ENCODE measurements at regions not wholly inside any gene's neighbourhood (a gene's known extent, or its start where the extent isn't known, plus 50 kb on each side); places are given as distances from the start of the nearest gene placed in this dataset.

- BruUV-seq (replicated peaks): no TSS peak
- TF ChIP-seq CTCF (IDR thresholded peaks at IDR 0.05): no peak
- no peak for TF ChIP-seq SIN3A (IDR thresholded peaks at IDR 0.05; ENCODE audit: borderline replicate concordance, insufficient read depth, low read depth, low read length)
- no peak for TF ChIP-seq REST (IDR thresholded peaks at IDR 0.05; ENCODE audit: insufficient read depth in 1 of 2, low read depth in 2 of 2, low read length in 1 of 2)
- TF ChIP-seq TCF7L2 (IDR thresholded peaks at IDR 0.05; ENCODE audit: low read depth, low read length): no peak
- TF ChIP-seq POLR2AphosphoS5 (IDR thresholded peaks at IDR 0.05; ENCODE audit: low read depth, low read length): no peak
- H3K4me3 ChIP-seq (ENCODE audit: low read depth in 2 of 2, low read length in 2 of 2): no peak overlapping the region
- POLR2A ChIA-PET: no interaction called here
- ATAC-seq (no peak), DNase-seq (ENCODE audit: low read depth, low spot score) (no peak)
- intact Hi-C loops (cut with micrococcal nuclease; ENCODE audit: unreplicated experiment): no loop called here
- no peaks in the 10 kb centered on the region for H3K36me3 ChIP-seq (ENCODE audit: control insufficient read depth, insufficient read depth, low read length)
- H3K4me1 ChIP-seq (ENCODE audit: control insufficient read depth, insufficient read depth, low read length): no peaks in the 10 kb centered on the region
- CTCF ChIA-PET: no interaction called here
- peaks cover 2% of the 10 kb centered on the region; the same call in 1 of the 2 replicates for H3K27me3 ChIP-seq (ENCODE audit: control insufficient read depth, insufficient read depth, low read length)
- no peaks in the 10 kb centered on the region for H3K9me3 ChIP-seq (ENCODE audit: control insufficient read depth, insufficient read depth, low read depth, low read length)
- no peak overlapping the region for H3K27ac ChIP-seq (ENCODE audit: low read length)
- in situ Hi-C loops (cut with HindIII; ENCODE audit: low pct_unique_long_range_greater_than_20kb, low sequenced_read_pairs): no loop called here
Measured at GRCh38 chr17:12247761-12248160, 227.1 kb downstream of the MAP2K4 start.

- ChIA-PET POLR2A (no interaction called here), CTCF (no interaction called here)
- ATAC-seq (no peak), DNase-seq (ENCODE audit: low read depth, low spot score) (no peak)
- Histone ChIP-seq H3K27me3 (ENCODE audit: control insufficient read depth, insufficient read depth, low read length) (peaks cover 2% of the 10 kb centered on the region; the same call in 1 of the 2 replicates), H3K4me1 (ENCODE audit: control insufficient read depth, insufficient read depth, low read length) (no peaks in the 10 kb centered on the region), H3K36me3 (ENCODE audit: control insufficient read depth, insufficient read depth, low read length) (no peaks in the 10 kb centered on the region), H3K9me3 (ENCODE audit: control insufficient read depth, insufficient read depth, low read depth, low read length) (no peaks in the 10 kb centered on the region), H3K4me3 (ENCODE audit: low read depth in 2 of 2, low read length in 2 of 2) (no peak overlapping the region), H3K27ac (ENCODE audit: low read length) (no peak overlapping the region)
- no peak for TF ChIP-seq POLR2AphosphoS5 (IDR thresholded peaks at IDR 0.05; ENCODE audit: low read depth, low read length)
- TF ChIP-seq REST (IDR thresholded peaks at IDR 0.05; ENCODE audit: insufficient read depth in 1 of 2, low read depth in 2 of 2, low read length in 1 of 2): no peak
- no peak for TF ChIP-seq CTCF (IDR thresholded peaks at IDR 0.05)
- no peak for TF ChIP-seq TCF7L2 (IDR thresholded peaks at IDR 0.05; ENCODE audit: low read depth, low read length)
- TF ChIP-seq SIN3A (IDR thresholded peaks at IDR 0.05; ENCODE audit: borderline replicate concordance, insufficient read depth, low read depth, low read length): no peak
- in situ Hi-C loops (cut with HindIII; ENCODE audit: low pct_unique_long_range_greater_than_20kb, low sequenced_read_pairs): no loop called here
- intact Hi-C loops (cut with micrococcal nuclease; ENCODE audit: unreplicated experiment): loop anchor here (10.0 kb wide), 1 partner anchor 754 kb away; no protein-coding TSS in a partner anchor
- BruUV-seq (replicated peaks): no TSS peak
Measured at GRCh38 chr17:12250973-12251372, 230.3 kb downstream of the MAP2K4 start.
